ENCODE measurements at regions not wholly inside any gene's neighbourhood (a gene's known extent, or its start where the extent isn't known, plus 50 kb on each side); places are given as distances from the start of the nearest gene placed in this dataset.

GRCh38 chr20:24718277-24718676 lies 230.8 kb upstream of the CST7 start:
- no peak overlapping the region for H3K9ac ChIP-seq (ENCODE audit: low read length)
- no peak overlapping the region for H3K27ac ChIP-seq (ENCODE audit: low read depth, low read length)
- no peaks in the 10 kb centered on the region for H3K36me3 ChIP-seq (ENCODE audit: control insufficient read depth, insufficient read depth, low read length)
- H3K4me3 ChIP-seq (ENCODE audit: low read depth, low read length) = no peak overlapping the region
- no peaks in the 10 kb centered on the region for H3K27me3 ChIP-seq (ENCODE audit: control insufficient read depth, insufficient read depth, low read length)
- H3K4me1 ChIP-seq (ENCODE audit: control insufficient read depth, insufficient read depth, low read length) = no peaks in the 10 kb centered on the region
- 0 out of 2 replicates have a peak, but pooled peaks cover 2% of the 10 kb centered on the region for H3K9me3 ChIP-seq (ENCODE audit: control insufficient read depth, insufficient read depth, low read depth, low read length)

- no peaks in the 10 kb centered on the region for H3K27me3 ChIP-seq (ENCODE audit: control insufficient read depth, insufficient read depth, low read length)
- H3K4me1 ChIP-seq (ENCODE audit: control insufficient read depth, insufficient read depth, low read length) = no peaks in the 10 kb centered on the region
- H3K9ac ChIP-seq (ENCODE audit: low read length) = no peak overlapping the region
- H3K27ac ChIP-seq (ENCODE audit: low read depth, low read length) = no peak overlapping the region
- H3K4me3 ChIP-seq (ENCODE audit: low read depth, low read length) = no peak overlapping the region
- no peaks in the 10 kb centered on the region for H3K36me3 ChIP-seq (ENCODE audit: control insufficient read depth, insufficient read depth, low read length)
- H3K9me3 ChIP-seq (ENCODE audit: control insufficient read depth, insufficient read depth, low read depth, low read length) = no peaks in the 10 kb centered on the region
These were observed 230.4 kb upstream of the CST7 start for GRCh38 chr20:24718696-24719095.

- Histone ChIP-seq H3K4me3 (ENCODE audit: low read depth, low read length) (no peak overlapping the region), H3K9me3 (ENCODE audit: control insufficient read depth, insufficient read depth, low read depth, low read length) (no peaks in the 10 kb centered on the region), H3K27me3 (ENCODE audit: control insufficient read depth, insufficient read depth, low read length) (no peaks in the 10 kb centered on the region), H3K27ac (ENCODE audit: low read depth, low read length) (no peak overlapping the region), H3K4me1 (ENCODE audit: control insufficient read depth, insufficient read depth, low read length) (peaks cover 6% of the 10 kb centered on the region), H3K36me3 (ENCODE audit: control insufficient read depth, insufficient read depth, low read length) (no peaks in the 10 kb centered on the region), H3K9ac (ENCODE audit: low read length) (no peak overlapping the region)
These were observed 228.1 kb upstream of the CST7 start for GRCh38 chr20:24720957-24721356.

- no peaks in the 10 kb centered on the region for H3K27me3 ChIP-seq (ENCODE audit: control insufficient read depth, insufficient read depth, low read length)
- no peaks in the 10 kb centered on the region for H3K9me3 ChIP-seq (ENCODE audit: control insufficient read depth, insufficient read depth, low read depth, low read length)
- peaks cover 7% of the 10 kb centered on the region for H3K4me1 ChIP-seq (ENCODE audit: control insufficient read depth, insufficient read depth, low read length)
- H3K36me3 ChIP-seq (ENCODE audit: control insufficient read depth, insufficient read depth, low read length) = no peaks in the 10 kb centered on the region
- no peak overlapping the region for H3K27ac ChIP-seq (ENCODE audit: low read depth, low read length)
- no peak overlapping the region for H3K9ac ChIP-seq (ENCODE audit: low read length)
- H3K4me3 ChIP-seq (ENCODE audit: low read depth, low read length) = no peak overlapping the region
These were observed 227.0 kb upstream of the CST7 start for GRCh38 chr20:24721891-24722568.

- Histone ChIP-seq H3K4me3 (ENCODE audit: low read depth, low read length) (no peak overlapping the region), H3K36me3 (ENCODE audit: control insufficient read depth, insufficient read depth, low read length) (no peaks in the 10 kb centered on the region), H3K9me3 (ENCODE audit: control insufficient read depth, insufficient read depth, low read depth, low read length) (no peaks in the 10 kb centered on the region), H3K27me3 (ENCODE audit: control insufficient read depth, insufficient read depth, low read length) (no peaks in the 10 kb centered on the region), H3K4me1 (ENCODE audit: control insufficient read depth, insufficient read depth, low read length) (peaks cover 7% of the 10 kb centered on the region), H3K9ac (ENCODE audit: low read length) (no peak overlapping the region), H3K27ac (ENCODE audit: low read depth, low read length) (no peak overlapping the region)
These were observed 226.5 kb upstream of the CST7 start for GRCh38 chr20:24722586-24722985.

- Histone ChIP-seq H3K9me3 (ENCODE audit: control insufficient read depth, insufficient read depth, low read depth, low read length) (no peaks in the 10 kb centered on the region), H3K27me3 (ENCODE audit: control insufficient read depth, insufficient read depth, low read length) (no peaks in the 10 kb centered on the region)
These were observed 225.9 kb upstream of the CST7 start for GRCh38 chr20:24723186-24723585.

GRCh38 chr20:24723647-24724352 lies 225.3 kb upstream of the CST7 start:
- no peaks in the 10 kb centered on the region for H3K9me3 ChIP-seq (ENCODE audit: control insufficient read depth, insufficient read depth, low read depth, low read length)
- H3K27ac ChIP-seq (ENCODE audit: low read depth, low read length) = no peak overlapping the region
- no peaks in the 10 kb centered on the region for H3K36me3 ChIP-seq (ENCODE audit: control insufficient read depth, insufficient read depth, low read length)
- no peak overlapping the region for H3K4me3 ChIP-seq (ENCODE audit: low read depth, low read length)
- peaks cover 7% of the 10 kb centered on the region for H3K4me1 ChIP-seq (ENCODE audit: control insufficient read depth, insufficient read depth, low read length)
- no peaks in the 10 kb centered on the region for H3K27me3 ChIP-seq (ENCODE audit: control insufficient read depth, insufficient read depth, low read length)
- H3K9ac ChIP-seq (ENCODE audit: low read length) = no peak overlapping the region

More at GRCh38 chr20:24723186-24723585, 225.9 kb upstream of the CST7 start:
- Histone ChIP-seq H3K27ac (ENCODE audit: low read depth, low read length) (no peak overlapping the region), H3K36me3 (ENCODE audit: control insufficient read depth, insufficient read depth, low read length) (no peaks in the 10 kb centered on the region), H3K4me3 (ENCODE audit: low read depth, low read length) (no peak overlapping the region), H3K9ac (ENCODE audit: low read length) (no peak overlapping the region), H3K4me1 (ENCODE audit: control insufficient read depth, insufficient read depth, low read length) (peaks cover 7% of the 10 kb centered on the region)

GRCh38 chr20:24724982-24725533 lies 224.0 kb upstream of the CST7 start:
- Histone ChIP-seq H3K36me3 (ENCODE audit: control insufficient read depth, insufficient read depth, low read length) (no peaks in the 10 kb centered on the region), H3K9ac (ENCODE audit: low read length) (no peak overlapping the region)

GRCh38 chr20:24727795-24728194 lies 221.3 kb upstream of the CST7 start:
- H3K27ac ChIP-seq (ENCODE audit: low read depth, low read length) = no peak overlapping the region
- H3K9me3 ChIP-seq (ENCODE audit: control insufficient read depth, insufficient read depth, low read depth, low read length) = peaks cover 6% of the 10 kb centered on the region; the same call in 1 of the 2 replicates
- H3K27me3 ChIP-seq (ENCODE audit: control insufficient read depth, insufficient read depth, low read length) = no peaks in the 10 kb centered on the region
- H3K4me1 ChIP-seq (ENCODE audit: control insufficient read depth, insufficient read depth, low read length) = peaks cover 7% of the 10 kb centered on the region
- no peaks in the 10 kb centered on the region for H3K36me3 ChIP-seq (ENCODE audit: control insufficient read depth, insufficient read depth, low read length)
- H3K9ac ChIP-seq (ENCODE audit: low read length) = no peak overlapping the region
- no peak overlapping the region for H3K4me3 ChIP-seq (ENCODE audit: low read depth, low read length)

More at GRCh38 chr20:24724982-24725533, 224.0 kb upstream of the CST7 start:
- Histone ChIP-seq H3K9me3 (ENCODE audit: control insufficient read depth, insufficient read depth, low read depth, low read length) (0 out of 2 replicates have a peak, but pooled peaks cover 2% of the 10 kb centered on the region), H3K27ac (ENCODE audit: low read depth, low read length) (no peak overlapping the region), H3K27me3 (ENCODE audit: control insufficient read depth, insufficient read depth, low read length) (no peaks in the 10 kb centered on the region), H3K4me3 (ENCODE audit: low read depth, low read length) (no peak overlapping the region), H3K4me1 (ENCODE audit: control insufficient read depth, insufficient read depth, low read length) (peaks cover 7% of the 10 kb centered on the region)

- Histone ChIP-seq H3K9ac (ENCODE audit: low read length) (no peak overlapping the region), H3K36me3 (ENCODE audit: control insufficient read depth, insufficient read depth, low read length) (no peaks in the 10 kb centered on the region), H3K9me3 (ENCODE audit: control insufficient read depth, insufficient read depth, low read depth, low read length) (peaks cover 6% of the 10 kb centered on the region; the same call in 1 of the 2 replicates), H3K27me3 (ENCODE audit: control insufficient read depth, insufficient read depth, low read length) (no peaks in the 10 kb centered on the region), H3K27ac (ENCODE audit: low read depth, low read length) (no peak overlapping the region), H3K4me3 (ENCODE audit: low read depth, low read length) (no peak overlapping the region), H3K4me1 (ENCODE audit: control insufficient read depth, insufficient read depth, low read length) (peaks cover 10% of the 10 kb centered on the region)
These were observed 219.0 kb upstream of the CST7 start for GRCh38 chr20:24729896-24730605.

All from HUES6 (cell line).